CD14-positive monocyte (primary cell): ENCODE measurements at regions not wholly inside any gene's neighbourhood (a gene's known extent, or its start where the extent isn't known, plus 50 kb on each side); places are given as distances from the start of the nearest gene placed in this dataset.

ENCODE experiments used
- DNase-seq, 3 donors: peaks; one replicate each; pipeline ENCODE4 v3.0.0-alpha.2; 2011 to 2022
- H2AFZ ChIP-seq: 2 replicates; pipeline ENCODE4 v1.6.0; 2012; ENCODE audit warnings: mild to moderate bottlenecking, low read depth, low read length, inconsistent platforms; ENCODE audit not compliant: insufficient read depth, poor library complexity, severe bottlenecking
- H3K27ac ChIP-seq, 2 donors: 1 replicate in 1 of 2; 2 replicates in 1 of 2; pipeline ENCODE4 v1.5.1; 2012 to 2013; ENCODE audit warnings: low read length in 2 of 2, control low read depth in 1 of 2, inconsistent platforms in 1 of 2, low read depth in 1 of 2, mild to moderate bottlenecking in 1 of 2
- H3K27me3 ChIP-seq, 2 donors: one replicate each; pipeline versions ENCODE4 v1.6.0 to v1.6.1; 2011 to 2013; ENCODE audit warnings: low read length in 2 of 2; ENCODE audit not compliant: control insufficient read depth in 2 of 2, insufficient read depth in 2 of 2
- H3K36me3 ChIP-seq, 2 donors: replicated peaks in 1 of 2; 1 replicate in 1 of 2; 2 replicates in 1 of 2; pipeline versions ENCODE4 v1.5.1 to v1.6.1; 2012 to 2013; ENCODE audit warnings: low read length in 2 of 2, control low read depth in 1 of 2, inconsistent platforms in 1 of 2, mild to moderate bottlenecking in 1 of 2; ENCODE audit not compliant: insufficient read depth in 2 of 2, control insufficient read depth in 1 of 2
- H3K4me1 ChIP-seq, 2 donors: 1 replicate in 1 of 2; 2 replicates in 1 of 2; pipeline versions ENCODE4 v1.5.1 to v1.6.1; 2012 to 2013; ENCODE audit warnings: low read length in 2 of 2, control low read depth in 1 of 2, inconsistent platforms in 1 of 2, mild to moderate bottlenecking in 1 of 2, moderate library complexity in 1 of 2; ENCODE audit not compliant: insufficient read depth in 2 of 2, control insufficient read depth in 1 of 2
- H3K4me2 ChIP-seq: replicated peaks from 2 replicates; pipeline ENCODE3; 2012; ENCODE audit warnings: low read length, moderate library complexity, mild to moderate bottlenecking; ENCODE audit not compliant: poor library complexity, severe bottlenecking; ENCODE audit errors: extremely low read depth
- H3K4me3 ChIP-seq, 3 experiments: fragments of 200-600 bp in 1 of 3; sonication (generic) in 1 of 3; replicated peaks in 1 of 3; 1 replicate in 2 of 3; 2 replicates in 1 of 3; pipeline ENCODE4 v1.5.1; 2011 to 2013; ENCODE audit warnings: low read length in 3 of 3, mild to moderate bottlenecking in 3 of 3, control low read depth in 2 of 3, low read depth in 2 of 3, inconsistent platforms in 1 of 3, moderate library complexity in 1 of 3
- H3K79me2 ChIP-seq: 2 replicates; pipeline ENCODE4 v1.6.0; 2012; ENCODE audit warnings: mild to moderate bottlenecking, control low read depth, inconsistent platforms, low read length, moderate library complexity; ENCODE audit not compliant: insufficient read depth
- H3K9ac ChIP-seq: 2 replicates; pipeline ENCODE4 v1.6.0; 2017; ENCODE audit warnings: low read length, mild to moderate bottlenecking; ENCODE audit not compliant: insufficient read depth, poor library complexity, severe bottlenecking
- H3K9me3 ChIP-seq, 2 donors: replicated peaks in 1 of 2; 1 replicate in 1 of 2; 2 replicates in 1 of 2; pipeline versions ENCODE4 v1.5.1 to v1.6.1; 2012 to 2013; ENCODE audit warnings: low read length in 2 of 2, control low read depth in 1 of 2; ENCODE audit not compliant: control insufficient read depth in 1 of 2, insufficient read depth in 1 of 2
- H4K20me1 ChIP-seq: 2 replicates; pipeline ENCODE4 v1.6.0; 2012; ENCODE audit warnings: mild to moderate bottlenecking, low read length, control low read depth, moderate library complexity; ENCODE audit not compliant: insufficient read depth
- H3K27ac Mint-ChIP-seq, 7 donors: one replicate each; pipeline ENCODE4 v1.8.0; 2020; ENCODE audit warnings: mild to moderate bottlenecking in 7 of 7, mixed read lengths in 7 of 7, moderate library complexity in 6 of 7, inconsistent platforms in 2 of 7
- H3K27me3 Mint-ChIP-seq, 3 donors: one replicate each; pipeline ENCODE4 v1.8.0; 2021 to 2022; ENCODE audit warnings: low read depth in 3 of 3, mild to moderate bottlenecking in 3 of 3, mixed read lengths in 3 of 3, moderate library complexity in 3 of 3, inconsistent platforms in 1 of 3
- H3K36me3 Mint-ChIP-seq, 2 donors: one replicate each; pipeline ENCODE4 v1.8.0; 2020; ENCODE audit warnings: mixed read lengths in 2 of 2, inconsistent platforms in 1 of 2, mild to moderate bottlenecking in 1 of 2
- H3K4me1 Mint-ChIP-seq: one replicate; pipeline ENCODE4 v1.8.0; 2020; ENCODE audit warnings: mild to moderate bottlenecking, mixed read lengths
- H3K4me3 Mint-ChIP-seq, 2 donors: one replicate each; pipeline ENCODE4 v1.8.0; 2020; ENCODE audit warnings: mild to moderate bottlenecking in 2 of 2, mixed read lengths in 2 of 2, moderate library complexity in 1 of 2
- H3K9me3 Mint-ChIP-seq, 7 donors: one replicate each; pipeline ENCODE4 v1.8.0; 2020 to 2022; ENCODE audit warnings: mixed read lengths in 7 of 7, mild to moderate bottlenecking in 6 of 7, moderate library complexity in 6 of 7, inconsistent platforms in 2 of 7
- WGBS: methylation state at CpG from one replicate; pipeline ENCODE4 v1.1.5; 2013; ENCODE audit warnings: missing lambda C conversion rate; ENCODE audit not compliant: insufficient coverage; 5-methylcytosine and 5-hydroxymethylcytosine counted together
- intact Hi-C, 2 donors: fragments of 100-400 bp; cut with micrococcal nuclease; formaldehyde crosslinking; loops; one replicate each; pipeline versions ENCODE4 v1.15.0 to v1.15.1; 2023
- TF ChIP-seq, protein P1 (sequence below): fragments of 200-600 bp; IDR thresholded peaks from one replicate; pipeline ENCODE4 v1.8.0; 2022; ENCODE audit warnings: antibody characterized with exemption, mild to moderate bottlenecking

DNA sequence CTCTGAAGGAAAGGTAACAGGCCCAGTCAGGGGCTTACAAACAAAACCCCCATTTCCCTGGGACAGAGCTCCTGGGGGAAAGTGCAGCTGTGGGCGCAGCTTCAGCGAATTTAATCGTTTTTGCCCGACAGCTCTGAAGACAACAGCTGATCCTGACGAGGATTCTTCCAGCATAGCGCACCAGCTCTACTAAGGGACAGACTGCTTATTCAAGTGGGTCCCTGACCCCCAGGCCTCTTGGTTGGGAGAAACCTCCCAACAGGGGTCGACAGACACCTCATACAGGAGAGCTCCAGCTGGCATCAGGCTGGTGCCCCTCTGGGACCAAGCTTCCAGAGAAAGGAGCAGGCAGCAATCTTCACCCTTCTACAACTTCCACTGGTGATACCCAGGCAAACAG is 486.7 kb downstream of the PRR32 start:
- Mint-ChIP-seq H3K9me3 (peaks cover 0 to 9% (median 2%) of the 10 kb centered on the region in 7 donors), H3K27me3 (peaks cover 0 to 2% (median 2%) of the 10 kb centered on the region in 3 donors), H3K4me1 (no peaks in the 10 kb centered on the region), H3K36me3 (no peaks in the 10 kb centered on the region), H3K27ac (no peak overlapping the region), H3K4me3 (no peak overlapping the region)
- no peak overlapping the region for H3K9ac ChIP-seq
- intact Hi-C loops: no loop called here
- 84% methylated on average over 3 of the region's 7 CpGs for WGBS
- peaks cover 0 to 11% of the 10 kb centered on the region in 2 donors for H3K9me3 ChIP-seq
- no peak overlapping the region for H3K4me2 ChIP-seq
- no peaks in the 10 kb centered on the region for H3K4me1 ChIP-seq
- H3K27me3 ChIP-seq: no peaks in the 10 kb centered on the region
- H3K79me2 ChIP-seq: no peaks in the 10 kb centered on the region
- no peak overlapping the region for H3K27ac ChIP-seq
- no peak overlapping the region for H2AFZ ChIP-seq
- H3K4me3 ChIP-seq: no peak overlapping the region
- no peaks in the 10 kb centered on the region for H4K20me1 ChIP-seq
- TF ChIP-seq, protein P1, sequence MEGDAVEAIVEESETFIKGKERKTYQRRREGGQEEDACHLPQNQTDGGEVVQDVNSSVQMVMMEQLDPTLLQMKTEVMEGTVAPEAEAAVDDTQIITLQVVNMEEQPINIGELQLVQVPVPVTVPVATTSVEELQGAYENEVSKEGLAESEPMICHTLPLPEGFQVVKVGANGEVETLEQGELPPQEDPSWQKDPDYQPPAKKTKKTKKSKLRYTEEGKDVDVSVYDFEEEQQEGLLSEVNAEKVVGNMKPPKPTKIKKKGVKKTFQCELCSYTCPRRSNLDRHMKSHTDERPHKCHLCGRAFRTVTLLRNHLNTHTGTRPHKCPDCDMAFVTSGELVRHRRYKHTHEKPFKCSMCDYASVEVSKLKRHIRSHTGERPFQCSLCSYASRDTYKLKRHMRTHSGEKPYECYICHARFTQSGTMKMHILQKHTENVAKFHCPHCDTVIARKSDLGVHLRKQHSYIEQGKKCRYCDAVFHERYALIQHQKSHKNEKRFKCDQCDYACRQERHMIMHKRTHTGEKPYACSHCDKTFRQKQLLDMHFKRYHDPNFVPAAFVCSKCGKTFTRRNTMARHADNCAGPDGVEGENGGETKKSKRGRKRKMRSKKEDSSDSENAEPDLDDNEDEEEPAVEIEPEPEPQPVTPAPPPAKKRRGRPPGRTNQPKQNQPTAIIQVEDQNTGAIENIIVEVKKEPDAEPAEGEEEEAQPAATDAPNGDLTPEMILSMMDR: no peak
- DNase-seq: no peak
- no peaks in the 10 kb centered on the region for H3K36me3 ChIP-seq

GRCh38 chrX:127313635-127314034 is 494.1 kb downstream of the PRR32 start:
- no CpG with 5 or more reads among the region's 1 CpG for WGBS
- no peak overlapping the region for H3K4me3 Mint-ChIP-seq

More at GRCh38 chrX:127313635-127314034, 494.1 kb downstream of the PRR32 start:
- H3K27me3 ChIP-seq: no peaks in the 10 kb centered on the region
- no peak overlapping the region for H3K4me2 ChIP-seq
- no peak overlapping the region for H3K9ac ChIP-seq
- Mint-ChIP-seq H3K36me3 (no peaks in the 10 kb centered on the region), H3K4me1 (no peaks in the 10 kb centered on the region), H3K27ac (no peak overlapping the region), H3K9me3 (peaks cover 0 to 2% (median 0%) of the 10 kb centered on the region in 7 donors), H3K27me3 (peaks cover 0 to 2% (median 2%) of the 10 kb centered on the region in 3 donors)
- no peak overlapping the region for H3K27ac ChIP-seq
- no peaks in the 10 kb centered on the region for H4K20me1 ChIP-seq
- no peaks in the 10 kb centered on the region for H3K4me1 ChIP-seq
- no peaks in the 10 kb centered on the region for H3K9me3 ChIP-seq
- no peak overlapping the region for H2AFZ ChIP-seq
- intact Hi-C loops: no loop called here
- TF ChIP-seq, protein P1: no peak
- DNase-seq: no peak
- no peaks in the 10 kb centered on the region for H3K79me2 ChIP-seq
- no peak overlapping the region for H3K4me3 ChIP-seq
- no peaks in the 10 kb centered on the region for H3K36me3 ChIP-seq
